Anterior cingulate cortex (tissue), 58 donors: ENCODE measurements at regions not wholly inside any gene's neighbourhood (a gene's known extent, or its start where the extent isn't known, plus 50 kb on each side); places are given as distances from the start of the nearest gene placed in this dataset.
"Not testable (repeated sequence)": the region's sequence is repeated elsewhere in the genome, so short reads cannot be mapped to it uniquely, and the experiment has no call there.

ENCODE experiments used
- DNase-seq, 58 donors: peaks; one replicate each; lab custom pipeline; 2025; lab: John Stamatoyannopoulos, UW

DNA sequence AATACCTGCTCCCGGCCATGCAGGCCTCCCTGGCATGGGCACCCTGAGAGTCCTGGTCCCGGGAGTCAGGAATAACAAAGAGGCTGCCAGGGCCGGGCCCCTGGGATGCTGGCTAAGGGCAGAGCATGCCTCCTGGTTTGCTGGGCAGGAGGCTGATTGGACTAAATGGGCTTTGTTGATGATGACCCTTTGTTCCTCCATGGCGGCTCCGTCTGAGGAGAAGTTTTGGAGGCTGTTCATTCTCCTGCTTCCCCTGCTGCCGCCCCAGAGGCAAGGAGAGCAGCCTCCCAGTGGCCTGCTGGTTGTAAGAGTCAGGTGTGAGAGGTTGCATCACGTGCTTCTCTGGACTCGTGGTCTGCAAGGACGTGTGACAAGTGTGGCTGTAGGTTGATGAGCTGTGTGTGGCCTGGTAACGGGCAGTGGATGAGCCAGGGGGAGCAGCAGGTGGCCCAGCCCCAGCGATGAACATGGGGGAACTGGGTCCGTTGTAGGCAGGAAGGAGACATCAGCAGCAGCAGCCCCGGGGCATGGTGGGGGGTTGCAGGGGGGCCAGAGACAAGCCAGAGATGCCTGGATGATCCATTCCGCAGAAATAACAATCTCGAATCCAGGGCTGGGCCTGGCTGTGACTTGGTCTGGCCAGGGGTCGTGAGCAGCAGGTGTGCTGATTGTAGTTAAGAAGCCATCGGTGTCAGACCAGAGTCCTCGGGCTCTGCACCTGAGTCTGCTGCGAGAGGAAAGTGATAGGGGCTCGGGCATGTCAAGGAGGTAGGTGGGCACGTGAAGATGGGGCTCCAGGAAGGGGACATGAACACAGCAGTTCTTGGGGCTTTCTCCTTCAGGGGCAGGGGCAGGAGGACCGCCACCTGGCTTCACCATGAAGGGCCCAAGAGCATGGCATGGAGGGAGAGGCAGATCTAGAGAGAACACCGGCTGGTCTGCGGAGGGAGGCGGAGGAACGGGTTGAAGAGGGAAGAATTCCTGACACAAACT lies 101.4 kb downstream of the TNFRSF13B start:
- no peak for DNase-seq

DNA sequence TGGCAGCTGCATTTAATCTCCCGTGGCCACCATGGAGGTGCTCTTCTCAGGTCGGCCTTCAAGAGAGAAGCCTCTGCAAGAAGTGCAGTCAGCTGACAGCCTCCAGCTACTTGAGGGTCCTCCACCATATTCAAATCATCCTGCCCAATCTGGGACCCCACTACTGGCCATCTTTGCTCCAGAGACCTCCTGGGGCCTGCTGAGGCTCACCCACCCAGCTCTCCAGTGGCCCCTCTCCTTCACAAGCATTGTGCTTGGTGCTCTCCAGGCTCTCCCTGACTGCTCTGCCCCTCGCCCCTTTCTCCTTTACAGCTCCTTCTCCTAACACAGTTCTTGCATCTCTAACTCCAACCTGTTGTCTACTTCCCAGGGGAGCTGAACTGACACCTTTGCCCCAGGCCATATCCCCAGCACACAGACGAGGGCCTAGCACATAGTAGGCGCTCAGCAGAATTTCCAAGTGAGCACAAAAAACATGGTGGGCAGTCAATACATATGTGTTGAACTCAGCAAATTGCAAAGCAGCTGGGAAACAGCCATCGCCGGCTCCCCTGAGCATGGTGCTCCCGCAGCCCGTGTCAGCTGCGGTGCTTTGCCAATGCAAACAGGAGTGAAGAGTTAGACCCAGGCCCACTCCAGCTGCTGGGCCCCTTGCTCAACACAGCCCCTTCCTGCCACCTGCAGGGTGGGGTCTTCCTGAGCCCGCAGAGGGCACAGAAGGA lies 102.2 kb downstream of the TNFRSF13B start:
- not testable (repeated sequence) for DNase-seq

DNA sequence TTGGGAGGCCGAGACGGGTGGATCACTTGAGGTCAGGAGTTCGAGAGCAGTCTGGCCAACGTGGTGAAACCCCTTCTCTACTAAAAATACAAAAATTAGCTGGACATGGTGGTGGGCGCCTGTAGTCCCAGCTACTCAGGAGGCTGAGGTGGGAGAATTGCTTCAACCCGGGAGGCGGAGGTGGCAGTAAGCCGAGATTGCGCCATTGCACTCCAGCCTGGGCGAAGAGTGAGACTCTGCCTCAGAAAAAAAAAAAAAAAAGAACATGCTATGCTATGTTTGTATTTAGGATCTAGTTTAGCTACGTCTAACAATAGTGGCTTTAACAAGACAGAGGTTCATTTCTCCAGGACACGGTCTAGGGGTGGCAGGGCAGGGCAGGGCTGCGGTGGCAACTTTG lies 103.3 kb downstream of the TNFRSF13B start:
- DNase-seq = not testable (repeated sequence)

DNA sequence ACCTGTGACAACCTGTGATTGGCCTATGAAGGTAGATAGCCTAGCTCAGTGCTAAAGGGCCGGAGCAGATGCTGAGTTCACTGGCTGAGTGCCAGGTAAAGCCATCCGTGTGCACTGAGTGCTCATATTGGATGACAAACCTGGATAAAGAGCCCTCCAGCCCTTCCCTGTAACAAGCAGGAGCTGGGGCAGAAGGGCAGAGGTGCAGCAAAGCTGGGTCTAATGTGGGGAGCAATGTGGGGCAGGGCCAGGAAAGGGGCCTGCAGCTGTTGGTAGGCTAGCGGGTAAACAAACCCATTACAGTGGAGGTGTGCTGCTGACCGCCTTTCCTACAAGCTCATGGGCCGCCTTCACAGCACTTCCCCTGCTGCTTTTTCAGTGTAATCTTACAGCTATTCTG lies 104.4 kb downstream of the TNFRSF13B start:
- not testable (repeated sequence) for DNase-seq

DNA sequence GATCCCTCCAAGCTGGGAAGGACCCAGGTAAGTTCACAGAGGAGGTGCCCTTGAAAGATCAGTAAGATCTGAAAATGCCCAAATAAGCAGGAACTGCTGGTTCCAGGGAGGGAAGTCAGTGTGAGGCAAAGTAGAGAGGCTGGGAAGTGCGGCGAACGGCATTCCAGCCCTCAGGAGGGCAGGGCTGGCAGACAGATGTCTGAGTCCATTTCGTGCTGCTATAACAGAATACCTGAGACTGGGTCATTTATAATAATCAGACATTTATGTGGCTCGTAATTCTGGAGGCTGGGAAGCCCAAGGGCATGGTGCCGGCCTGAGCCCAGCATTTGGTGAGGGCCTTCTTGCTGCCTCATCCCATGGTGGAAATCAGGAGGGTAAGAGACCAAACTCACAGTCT lies 105.1 kb downstream of the TNFRSF13B start:
- DNase-seq = not testable (repeated sequence)

DNA sequence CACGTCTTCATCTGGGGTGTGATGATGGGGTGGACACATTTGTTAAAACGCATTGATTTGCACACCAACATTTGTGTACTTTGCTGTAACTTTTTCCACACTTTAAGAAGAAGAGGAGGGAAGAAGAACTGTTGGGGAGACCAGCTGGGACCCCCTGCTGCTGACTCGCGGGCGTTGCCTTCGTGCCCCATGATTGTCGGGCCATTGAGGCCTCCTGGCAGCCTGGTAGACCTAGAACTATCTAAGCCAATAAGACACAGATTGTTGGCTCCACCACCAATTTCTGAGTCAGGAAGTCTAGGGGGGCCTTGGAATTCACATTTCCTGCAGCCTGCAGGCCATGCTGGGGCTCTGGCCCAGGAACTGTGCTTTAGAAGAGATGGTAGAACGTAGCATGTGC lies 105.5 kb downstream of the TNFRSF13B start:
- DNase-seq = no peak

DNA sequence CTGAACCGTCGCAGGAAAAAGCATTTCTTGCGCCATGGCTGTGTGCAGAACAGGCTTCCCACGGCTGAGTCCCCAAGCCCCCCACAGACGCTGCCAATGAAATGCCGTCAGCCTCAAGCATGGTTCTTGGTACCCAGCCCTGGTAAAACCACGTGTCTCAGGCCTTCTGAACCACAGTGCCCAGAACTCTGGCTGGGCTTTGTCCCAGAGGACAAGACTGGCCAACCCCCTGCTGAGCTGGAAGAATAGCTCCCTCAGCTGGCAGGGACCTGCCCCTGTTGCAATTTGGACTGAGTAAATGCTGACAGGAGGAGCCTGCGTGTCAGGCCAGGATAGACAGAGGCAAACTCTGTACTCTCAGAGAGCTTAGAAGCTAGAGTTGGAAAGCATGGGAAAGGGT lies 106.2 kb downstream of the TNFRSF13B start:
- DNase-seq = peak in 16 of 58 donors; percentile 6 to 41 (median 14)

DNA sequence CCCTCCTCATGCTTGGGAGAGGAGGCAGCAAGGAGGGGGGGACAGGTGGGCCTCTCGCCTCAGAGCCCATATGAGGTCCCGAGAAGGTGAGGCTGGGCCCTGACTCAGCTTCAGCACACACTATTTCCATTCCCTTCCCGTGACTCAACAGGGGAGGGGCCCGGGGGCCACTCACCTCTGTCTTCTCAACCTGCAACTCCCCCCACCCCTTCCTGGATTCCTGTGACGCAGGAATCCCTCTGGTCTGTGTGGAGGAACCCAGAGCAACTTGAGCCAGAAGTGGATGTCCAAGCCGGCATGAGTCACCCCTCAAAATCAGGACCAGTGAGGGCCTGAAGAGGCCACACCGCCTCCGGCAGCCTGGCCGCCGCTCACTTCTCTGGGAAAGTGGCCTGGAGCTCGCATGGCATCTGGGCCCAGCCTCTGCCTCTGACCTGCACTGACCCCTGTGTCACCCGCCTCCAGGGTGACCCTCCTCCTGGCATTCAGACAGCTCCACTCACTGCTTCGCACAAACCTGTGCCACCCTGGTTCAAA lies 106.8 kb downstream of the TNFRSF13B start:
- not testable (repeated sequence) for DNase-seq

DNA sequence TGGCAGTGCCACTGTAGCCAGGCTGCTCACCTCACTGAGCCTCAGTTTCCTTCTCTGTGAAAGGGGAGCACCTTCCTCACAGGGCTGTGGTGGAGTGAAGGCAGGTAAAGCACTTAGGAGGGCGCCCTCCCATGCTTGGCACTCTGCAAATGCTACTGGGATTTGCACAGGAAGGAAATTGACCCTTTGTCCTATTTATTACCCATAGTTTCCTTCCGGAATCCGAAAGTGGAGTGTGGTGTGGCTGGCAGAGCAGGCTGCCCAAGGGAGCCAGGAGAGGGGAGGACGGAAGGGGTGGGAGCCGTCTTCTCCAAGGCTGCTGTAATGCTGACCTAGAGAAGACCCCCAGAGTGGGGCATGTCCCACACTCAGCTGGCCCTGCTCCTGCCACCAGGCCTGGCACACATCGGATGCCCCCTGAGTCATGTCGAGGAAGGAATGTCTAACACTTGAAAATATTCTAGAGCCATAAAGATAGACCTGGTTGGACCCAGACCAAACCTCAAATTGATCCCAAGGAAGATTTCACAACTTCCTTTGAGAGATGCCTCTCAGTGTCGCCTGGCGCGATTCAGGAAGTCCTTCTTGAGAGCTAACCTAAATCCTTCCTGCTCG lies 107.3 kb downstream of the TNFRSF13B start:
- not testable (repeated sequence) for DNase-seq

DNA sequence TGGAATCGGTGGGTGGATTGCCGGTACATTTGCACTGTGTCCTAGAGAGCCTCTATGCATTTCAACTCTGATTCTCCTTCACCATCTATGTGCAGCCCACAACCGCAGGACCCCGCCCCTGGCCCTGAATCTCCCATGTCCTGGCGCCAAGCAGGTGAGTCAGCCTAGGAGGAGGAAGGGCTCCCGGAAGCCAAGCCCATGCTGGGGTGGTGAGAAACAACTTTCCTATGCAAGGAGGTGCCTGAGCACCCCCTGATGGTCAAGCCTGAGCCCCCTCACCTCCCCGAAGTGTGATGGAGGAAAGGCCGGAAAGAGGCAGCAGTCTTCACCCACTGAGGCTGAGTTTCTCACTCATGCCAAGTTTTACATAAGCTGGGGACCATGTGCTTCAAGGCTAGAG lies 110.8 kb downstream of the TNFRSF13B start:
- DNase-seq = not testable (repeated sequence)

DNA sequence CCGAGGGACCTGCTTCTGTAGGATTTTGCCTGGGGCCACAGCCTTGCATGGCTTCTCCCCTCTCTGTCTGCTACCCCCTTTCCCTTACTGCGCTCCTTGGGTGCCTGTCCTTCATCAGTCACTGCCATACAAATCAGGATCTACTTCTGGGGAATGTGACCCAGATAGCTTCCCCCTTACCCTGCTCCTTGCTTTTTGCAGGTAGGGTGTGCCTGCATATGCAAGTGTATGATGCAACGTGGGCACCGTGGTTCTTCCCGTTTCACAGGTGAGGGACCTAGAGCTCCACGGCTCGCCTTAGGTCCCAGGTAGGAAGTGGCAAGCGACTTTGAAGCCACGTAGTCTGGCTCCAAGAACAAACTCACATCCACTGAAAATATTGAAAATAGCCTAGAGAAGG lies 111.5 kb downstream of the TNFRSF13B start:
- DNase-seq = not testable (repeated sequence)

DNA sequence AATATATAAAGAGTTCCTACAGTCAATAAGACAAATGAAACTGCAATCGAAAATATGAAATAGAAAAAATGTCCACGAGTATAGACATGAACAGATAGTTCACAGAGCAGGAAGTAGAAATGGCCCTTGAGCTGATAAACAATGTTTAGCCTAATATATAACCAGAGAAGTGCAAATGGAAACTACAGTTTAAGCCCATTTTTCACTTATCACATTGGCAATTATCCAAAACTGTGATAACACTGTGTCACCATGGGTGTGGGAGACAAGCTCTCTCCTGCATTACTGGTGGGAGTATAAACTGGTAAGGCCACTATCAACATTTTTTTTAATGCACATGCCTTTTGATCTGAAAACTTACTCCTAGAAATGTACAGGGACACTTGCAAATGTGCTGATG lies 112.4 kb downstream of the TNFRSF13B start:
- not testable (repeated sequence) for DNase-seq

DNA sequence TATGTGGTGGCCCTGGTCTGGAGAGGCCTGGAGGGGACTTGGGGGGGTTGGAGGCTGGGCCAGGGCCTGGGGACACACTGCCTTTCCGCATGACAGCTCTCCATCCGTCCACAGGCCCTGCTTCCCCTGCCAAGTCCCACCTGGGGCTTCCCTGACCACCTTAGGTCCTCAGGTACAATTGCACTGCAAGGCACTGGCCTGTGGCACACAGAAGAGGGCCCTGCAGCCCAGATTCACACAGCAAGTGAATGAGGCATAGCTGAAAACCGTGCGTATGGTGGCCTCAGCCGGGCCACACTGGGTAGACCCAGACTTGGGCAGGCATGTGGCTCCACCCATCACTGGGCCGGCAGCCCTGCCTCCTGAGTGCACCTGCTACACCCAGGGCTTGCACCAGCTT lies 114.2 kb downstream of the TNFRSF13B start:
- not testable (repeated sequence) for DNase-seq

DNA sequence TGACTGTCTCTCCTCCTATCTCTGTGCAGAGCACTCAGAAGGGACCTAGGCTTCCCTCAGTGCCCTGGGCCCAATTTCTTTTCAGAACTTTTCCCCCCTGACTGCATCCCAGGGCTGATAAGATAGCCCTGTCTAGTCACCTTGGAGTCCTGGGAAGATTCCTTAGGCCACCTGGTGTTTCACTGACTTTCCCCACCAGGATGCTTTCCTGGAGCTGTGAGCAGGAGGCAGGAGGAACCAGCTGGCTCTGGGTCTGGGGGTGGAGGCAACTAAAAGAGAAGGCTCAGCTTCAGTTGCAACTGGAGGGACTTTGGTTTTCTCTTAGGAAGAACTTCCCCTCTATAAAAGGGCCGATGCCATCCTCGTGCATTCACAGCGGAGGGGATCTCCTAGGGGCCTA lies 115.1 kb downstream of the TNFRSF13B start:
- DNase-seq = not testable (repeated sequence)

DNA sequence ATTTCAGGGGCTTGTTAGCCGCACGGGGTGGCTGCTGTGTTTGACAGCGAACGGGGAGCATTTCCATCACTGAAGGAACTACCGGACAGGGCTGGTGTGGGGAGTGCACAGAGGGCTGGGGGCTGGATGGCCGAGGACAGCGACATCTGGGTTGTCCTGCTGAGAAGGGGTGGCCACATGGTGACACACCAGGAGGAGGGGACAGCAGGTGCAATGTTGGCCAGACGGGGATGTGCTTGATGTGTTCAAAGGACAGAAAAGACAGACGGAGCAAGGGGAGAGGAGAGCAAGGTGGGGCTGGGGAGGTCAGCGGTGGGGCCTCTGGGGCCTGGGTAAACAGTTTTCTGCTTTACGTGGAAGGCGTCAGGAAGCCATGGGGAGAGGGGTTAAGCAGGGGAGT lies 115.7 kb downstream of the TNFRSF13B start:
- DNase-seq = not testable (repeated sequence)

DNA sequence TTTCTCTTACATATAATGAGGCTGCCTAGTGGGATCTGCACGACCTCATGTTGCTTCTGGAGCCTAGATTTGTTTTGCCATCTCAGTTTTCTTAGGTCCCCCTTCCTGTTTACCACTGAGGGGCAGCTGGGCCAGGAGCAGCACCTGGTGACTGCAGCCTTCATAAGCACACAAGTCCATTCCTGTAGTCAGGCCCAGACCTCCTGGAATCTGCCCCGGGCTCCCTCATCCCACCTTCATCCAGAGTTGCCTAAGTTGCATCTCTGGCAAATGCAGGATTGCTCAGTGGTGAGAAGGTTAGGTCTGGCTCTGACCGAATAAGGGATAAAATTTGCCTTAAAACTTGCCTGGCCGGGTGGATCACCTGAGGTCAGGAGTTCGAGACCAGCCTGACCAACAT lies 117.3 kb downstream of the TNFRSF13B start:
- not testable (repeated sequence) for DNase-seq

DNA sequence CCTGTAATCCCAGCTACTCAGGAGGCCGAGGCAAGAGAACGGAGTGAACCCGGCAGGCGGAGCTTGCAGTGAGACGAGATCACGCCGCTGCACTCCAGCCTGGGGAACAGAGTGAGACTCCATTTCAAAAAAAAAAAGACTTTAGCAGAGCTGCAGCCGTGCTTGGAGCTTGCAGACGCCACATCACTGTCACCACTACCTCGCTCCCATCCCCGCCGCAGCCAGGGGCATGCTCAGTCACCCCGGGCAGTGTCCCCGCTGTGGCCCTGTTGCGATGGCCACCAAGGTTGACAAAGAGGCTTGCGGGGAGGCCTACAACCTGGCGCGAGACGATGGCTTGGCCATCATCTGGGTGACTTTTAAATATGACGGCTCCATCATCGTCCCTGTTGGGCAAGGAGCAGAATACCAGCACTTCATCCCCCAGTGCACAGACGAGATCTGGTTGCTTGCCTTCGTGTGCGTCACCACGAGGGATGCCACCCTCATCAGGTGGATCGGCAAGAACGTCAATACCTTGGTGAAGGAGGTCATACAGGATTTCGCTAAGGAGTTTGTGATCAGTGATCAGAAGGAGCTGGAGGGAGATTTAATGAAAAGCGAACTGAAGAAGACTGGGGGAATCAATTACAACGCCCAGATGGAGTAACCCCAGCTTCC lies 118.1 kb downstream of the TNFRSF13B start:
- no peak for DNase-seq

DNA sequence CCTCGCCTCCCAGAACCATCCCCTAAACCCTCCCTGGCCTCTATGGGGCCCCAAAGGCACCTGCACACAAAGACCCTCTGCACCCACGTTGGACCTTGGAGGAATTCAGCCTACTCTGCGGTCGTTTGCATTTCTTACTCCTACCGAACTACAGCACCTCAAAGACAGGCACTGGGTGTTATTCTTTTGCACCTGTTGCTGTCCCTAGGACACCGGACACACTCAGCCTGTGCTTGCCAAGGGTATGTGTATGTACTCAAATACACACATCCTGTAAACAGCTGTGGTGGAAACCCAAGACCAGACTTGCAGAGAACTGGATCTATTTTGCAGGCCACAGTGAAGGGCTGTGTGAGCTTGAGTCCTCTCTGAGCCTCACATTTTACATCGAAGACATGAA lies 122.1 kb downstream of the TNFRSF13B start:
- DNase-seq = not testable (repeated sequence)

DNA sequence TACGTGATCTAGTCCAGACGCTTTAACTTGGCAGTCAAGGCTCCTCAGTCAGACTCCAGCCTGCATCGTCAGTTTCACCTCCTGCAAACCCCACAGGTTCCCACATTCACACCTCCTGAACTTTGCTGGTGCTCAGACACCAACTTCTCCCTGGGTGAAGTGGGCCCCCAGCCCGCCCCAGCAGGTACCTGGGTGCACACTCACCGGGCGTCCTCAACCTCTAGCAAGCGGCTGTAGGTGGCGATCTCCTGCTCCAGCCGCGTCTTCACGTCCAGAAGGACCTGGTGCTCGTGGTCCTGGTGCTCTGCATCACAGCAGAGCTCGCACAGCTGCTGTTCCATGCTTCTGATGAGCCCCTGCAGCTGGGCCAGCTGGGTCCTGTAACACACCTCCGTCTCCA lies 122.9 kb downstream of the TNFRSF13B start:
- not testable (repeated sequence) for DNase-seq

DNA sequence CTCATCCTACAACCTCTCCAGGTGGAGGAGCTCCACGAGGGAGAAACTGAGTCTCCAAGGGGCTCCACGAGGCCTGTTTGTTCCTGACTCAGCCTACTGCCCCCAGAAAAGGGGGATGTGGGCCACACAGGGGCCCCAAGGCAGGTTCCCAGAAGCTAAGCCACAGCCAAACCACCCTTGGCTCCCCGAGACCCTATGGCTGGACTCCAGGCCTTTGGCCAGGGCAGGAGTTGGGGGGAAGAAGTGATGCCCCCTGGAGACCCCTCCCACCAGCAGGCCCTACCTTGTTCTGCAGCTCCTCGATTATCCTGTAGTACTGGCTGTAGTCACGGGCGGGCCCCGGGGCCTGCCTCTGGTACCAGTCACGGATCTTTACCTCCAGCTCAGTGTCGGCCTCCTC lies 126.8 kb downstream of the TNFRSF13B start:
- DNase-seq = not testable (repeated sequence)
